NCI-H345 treated with DMSO at 0.1 percent for 48 hours (cell line): ENCODE measurements at regions not wholly inside any gene's neighbourhood (a gene's known extent, or its start where the extent isn't known, plus 50 kb on each side); places are given as distances from the start of the nearest gene placed in this dataset.
A peak's percentile ranks its signal among the peaks of the same experiment; 100 is the strongest.
"Not testable (repeated sequence)": the region's sequence is repeated elsewhere in the genome, so short reads cannot be mapped to it uniquely, and the experiment has no call there.

Source experiments
- DNase-seq: peaks from one replicate; lab custom pipeline; 2025; ENCODE audit not compliant: unreplicated experiment; lab: John Stamatoyannopoulos, UW

DNA sequence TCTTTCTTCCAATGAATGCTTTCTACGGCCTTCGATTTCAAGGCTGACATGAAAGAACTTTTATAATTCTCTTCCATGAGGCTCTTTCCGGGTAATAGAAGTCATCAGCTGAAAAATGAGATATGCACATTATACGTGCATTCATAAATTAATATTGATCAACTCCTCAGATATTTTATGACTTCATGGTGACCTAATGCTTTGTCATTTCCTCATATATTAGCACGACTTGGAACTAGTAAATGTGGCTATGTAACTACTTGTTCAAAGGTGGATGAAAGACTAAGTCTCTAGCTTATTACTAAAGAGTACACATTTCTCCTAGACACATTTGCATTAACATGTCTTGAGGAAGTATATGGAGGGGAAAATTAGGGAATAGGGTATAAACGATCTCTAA is 168.8 kb downstream of the HDGFL1 start:
- no peak for DNase-seq

DNA sequence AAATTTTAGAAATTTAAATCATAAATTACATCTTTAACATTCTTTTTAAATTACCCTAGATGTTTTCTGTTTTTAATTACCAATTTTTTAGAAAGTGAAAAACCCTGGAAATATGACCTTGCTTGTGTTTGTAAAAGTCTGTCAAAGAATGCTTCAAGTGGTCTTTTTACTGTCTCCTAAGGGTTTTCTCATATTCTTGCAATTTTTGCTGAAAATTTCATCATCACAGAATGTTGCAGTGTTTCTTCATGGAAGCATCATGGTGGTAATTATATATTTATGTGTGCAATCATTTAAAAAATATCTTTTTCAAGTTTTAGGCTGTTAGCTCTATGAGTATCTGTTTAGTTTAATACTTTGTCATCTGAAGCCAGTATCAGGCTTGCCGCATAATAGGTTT is 178.2 kb downstream of the HDGFL1 start:
- DNase-seq, result no peak

DNA sequence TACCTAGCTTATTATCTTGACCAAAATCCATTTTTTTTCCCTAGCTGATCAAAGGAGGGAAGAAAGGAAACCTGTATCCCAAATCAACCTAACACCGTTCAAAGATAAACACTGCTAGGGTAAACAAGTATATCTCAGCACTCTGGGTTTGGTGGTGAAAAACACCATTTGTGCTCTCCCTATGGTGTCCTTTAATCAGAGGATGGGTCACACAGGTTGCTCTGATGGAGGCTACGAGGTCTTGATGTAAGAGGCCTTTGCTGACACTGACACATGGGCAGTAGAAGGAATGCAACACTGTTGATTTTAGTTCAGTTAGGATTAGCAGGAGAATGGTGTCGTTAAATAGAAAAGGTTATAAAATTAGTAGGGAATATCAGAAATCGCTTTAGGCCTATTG is 179.3 kb downstream of the HDGFL1 start:
- no peak for DNase-seq

DNA sequence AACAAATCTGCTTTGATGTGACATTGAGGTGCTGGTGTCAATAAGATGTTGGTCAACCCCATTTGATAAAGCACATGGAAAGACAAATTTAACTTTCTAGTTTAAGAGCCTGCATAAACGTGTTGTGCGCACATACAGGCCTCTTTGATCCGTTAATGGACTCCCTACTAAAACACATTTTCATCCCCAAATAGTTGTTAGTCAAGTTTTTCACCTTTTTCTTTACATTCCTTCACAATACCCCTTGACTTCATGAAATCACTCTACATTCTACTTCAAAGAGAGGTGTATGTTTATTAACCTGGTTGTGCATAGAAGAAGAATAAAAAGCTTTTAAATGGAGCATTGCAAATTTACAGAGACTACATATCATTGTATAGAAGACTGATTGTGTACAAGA is 180.3 kb downstream of the HDGFL1 start:
- DNase-seq, result no peak

DNA sequence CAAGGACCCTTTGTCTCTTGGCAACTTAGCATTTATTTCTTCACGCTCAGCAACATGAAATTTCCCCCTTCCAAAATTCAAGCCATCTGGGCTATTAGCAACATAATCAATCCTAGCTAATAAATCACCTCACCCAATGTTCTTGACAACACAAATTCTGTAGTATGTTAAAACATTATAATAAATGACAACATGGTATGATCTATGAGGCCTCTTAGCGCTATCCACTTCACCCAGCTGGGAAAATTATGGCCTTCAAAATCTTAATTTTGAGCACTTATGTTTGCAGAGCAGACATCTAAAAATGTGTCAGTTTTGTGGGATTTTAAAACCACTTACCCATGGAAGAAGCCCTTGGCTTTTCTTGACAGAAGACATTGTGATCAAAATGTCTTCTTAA is 181.9 kb downstream of the HDGFL1 start:
- no peak for DNase-seq

DNA sequence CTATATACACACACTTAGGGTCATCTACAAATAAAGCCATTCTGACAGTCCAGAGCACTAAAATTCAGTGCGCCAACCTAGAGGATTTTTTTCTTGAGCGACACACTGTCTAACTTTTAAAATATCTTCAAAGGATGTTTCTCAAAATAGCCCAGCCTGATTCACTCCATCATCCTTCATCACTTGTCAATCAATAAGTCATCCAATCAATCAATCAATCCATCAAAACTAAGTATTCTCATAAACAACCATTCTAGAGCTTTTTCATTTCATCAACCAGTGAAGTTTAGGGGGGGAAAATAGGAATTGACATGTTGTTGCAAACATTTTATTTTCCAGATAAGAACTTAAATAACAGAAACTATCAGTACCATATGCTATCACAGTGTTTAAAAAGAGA is 183.2 kb downstream of the HDGFL1 start:
- DNase-seq, result no peak

DNA sequence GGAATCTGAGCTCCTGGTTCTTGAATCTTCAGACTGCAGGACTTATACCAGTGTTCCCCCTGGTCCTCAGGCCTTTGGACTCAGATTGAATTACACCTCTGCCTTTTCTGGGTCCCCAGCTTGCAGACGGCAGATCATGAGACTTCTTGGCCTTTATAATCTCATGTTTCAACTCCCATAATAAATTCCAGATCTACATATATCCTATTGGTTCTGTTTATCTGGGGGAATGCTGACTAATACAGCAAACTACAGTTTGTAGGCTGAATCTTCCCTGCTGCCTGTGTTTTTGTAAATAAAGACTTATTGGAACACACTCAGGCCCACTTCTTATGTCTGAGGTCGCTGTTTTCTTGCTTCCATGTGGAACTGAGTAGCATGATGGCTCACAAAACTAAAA is 184.7 kb downstream of the HDGFL1 start:
- DNase-seq, result no peak

DNA sequence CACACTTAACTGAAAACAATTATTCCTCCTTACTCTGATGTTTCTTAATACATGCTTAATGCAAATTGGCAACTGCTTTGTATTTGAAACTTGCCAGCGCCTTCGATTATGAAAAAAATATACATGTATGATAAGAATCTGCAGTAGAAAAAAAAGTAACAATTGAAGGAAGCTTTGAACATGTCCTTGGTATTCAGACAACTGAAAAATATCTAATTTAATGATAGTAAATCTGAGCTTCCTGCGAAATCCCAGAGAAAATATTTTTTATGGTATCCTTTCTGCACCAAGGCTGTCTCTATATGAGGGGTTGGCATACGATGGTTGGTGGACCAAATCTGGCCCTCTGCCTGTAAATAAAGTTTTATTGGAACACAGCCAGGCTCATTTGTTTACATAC is 186.2 kb downstream of the HDGFL1 start:
- no peak for DNase-seq

DNA sequence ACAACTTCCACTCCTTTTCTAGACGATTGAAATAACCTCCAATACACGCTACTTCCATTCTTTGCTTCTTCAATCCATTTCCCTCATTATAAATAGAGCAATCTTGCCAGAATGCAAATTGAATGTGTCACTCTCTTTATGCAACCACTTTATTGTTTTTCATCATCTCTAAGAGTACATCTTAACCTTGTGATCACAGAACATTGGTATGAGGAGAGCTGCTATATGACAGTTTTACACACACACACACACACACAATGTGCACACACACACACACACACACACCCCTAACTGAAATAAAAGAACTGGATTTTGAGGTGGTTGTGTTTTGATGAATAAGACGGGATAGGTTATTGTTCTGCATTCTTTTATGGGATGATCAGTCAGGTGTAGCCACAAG is 187.0 kb downstream of the HDGFL1 start:
- no peak for DNase-seq

DNA sequence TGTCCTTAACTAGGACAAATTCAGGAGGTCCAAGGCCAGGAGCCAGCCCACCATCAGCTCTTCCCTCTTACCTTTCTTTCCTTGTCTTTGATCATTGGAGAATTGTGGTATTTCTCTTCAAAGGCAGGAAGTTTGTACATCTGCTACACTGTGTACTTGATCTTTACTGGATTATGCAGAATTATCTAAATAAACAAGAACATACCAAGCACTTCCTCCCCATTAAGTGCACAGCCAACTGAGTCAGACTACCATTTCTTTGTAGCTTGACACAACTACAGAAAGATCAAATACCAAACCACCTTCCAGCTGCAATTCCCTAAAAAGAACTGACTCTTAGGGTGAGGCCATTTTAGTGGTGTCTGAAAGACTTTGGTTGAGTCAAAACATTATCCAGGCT is 195.1 kb downstream of the HDGFL1 start:
- DNase-seq, result no peak

DNA sequence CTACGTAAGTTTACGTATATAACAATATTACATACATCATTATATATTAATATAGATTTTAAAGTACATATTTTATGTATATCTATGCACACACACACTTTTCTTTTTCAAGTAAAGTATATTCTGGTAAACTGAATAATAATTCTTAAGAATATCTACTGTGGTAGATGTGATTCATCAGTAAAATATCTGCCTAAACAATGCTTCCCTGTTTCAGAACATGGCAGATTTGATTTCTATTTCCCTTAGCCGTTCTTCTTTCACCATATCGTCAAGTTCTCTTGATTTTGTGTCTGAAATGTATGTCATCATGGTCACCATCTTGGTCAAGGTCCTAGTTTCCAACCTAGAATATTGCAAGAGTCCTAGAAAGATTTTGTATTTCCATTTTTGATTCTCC is 195.6 kb downstream of the HDGFL1 start:
- DNase-seq, result no peak

DNA sequence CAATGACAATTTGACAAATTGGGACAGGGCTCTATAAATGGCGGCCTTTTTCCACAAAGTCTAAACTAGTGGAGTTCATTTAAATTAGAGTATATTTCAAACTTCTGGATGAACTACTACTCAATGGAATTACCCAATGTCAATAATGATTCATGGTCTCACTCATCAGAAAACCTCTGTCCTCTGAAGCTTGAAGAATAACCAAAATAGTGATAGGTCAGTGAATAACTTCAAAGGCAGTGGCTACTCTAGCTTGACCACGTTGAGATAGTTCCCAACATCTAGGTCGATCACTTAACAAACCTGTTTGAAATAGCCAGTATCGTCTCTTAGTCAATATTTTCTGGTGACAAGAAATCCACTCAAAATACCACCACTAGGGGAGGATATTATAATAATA is 197.6 kb downstream of the HDGFL1 start:
- no peak for DNase-seq

DNA sequence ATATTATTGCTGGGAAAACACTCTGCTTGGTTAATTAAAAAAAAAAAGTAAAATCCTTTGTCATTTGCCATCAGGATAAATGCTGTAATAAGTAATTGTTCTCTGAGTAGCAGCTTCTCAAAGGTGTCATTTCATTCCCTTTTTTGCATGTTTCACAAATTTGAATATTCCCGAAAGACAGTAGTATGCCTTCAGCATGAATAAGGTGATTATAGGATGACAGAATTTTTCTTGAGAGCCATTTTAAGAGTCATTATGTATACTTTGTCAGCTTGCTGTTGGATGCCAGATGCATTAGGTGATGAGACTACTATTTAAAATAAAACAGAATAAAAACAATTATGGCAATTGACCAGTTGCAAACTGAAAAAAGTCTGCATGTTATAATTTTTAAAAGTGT is 200.7 kb downstream of the HDGFL1 start:
- no peak for DNase-seq

DNA sequence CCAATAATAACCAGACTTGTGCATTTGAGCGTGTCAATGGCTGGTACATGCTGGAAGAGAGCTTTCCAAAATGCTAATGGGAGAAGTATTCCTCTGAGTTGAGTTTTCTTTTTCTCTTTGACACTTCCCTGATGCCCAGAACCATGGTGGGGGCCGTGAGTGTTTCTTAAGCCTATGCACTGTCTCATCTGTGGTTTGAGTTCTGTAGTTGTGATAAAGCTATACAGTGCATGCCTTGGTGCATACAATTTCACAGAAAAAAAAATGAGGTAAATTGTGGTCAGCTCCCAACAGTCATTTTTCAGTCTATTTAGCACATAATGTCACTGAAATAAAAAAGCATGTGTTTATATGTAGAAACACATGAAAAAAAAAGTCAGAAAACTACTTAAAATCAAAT is 204.8 kb downstream of the HDGFL1 start:
- DNase-seq, result no peak

DNA sequence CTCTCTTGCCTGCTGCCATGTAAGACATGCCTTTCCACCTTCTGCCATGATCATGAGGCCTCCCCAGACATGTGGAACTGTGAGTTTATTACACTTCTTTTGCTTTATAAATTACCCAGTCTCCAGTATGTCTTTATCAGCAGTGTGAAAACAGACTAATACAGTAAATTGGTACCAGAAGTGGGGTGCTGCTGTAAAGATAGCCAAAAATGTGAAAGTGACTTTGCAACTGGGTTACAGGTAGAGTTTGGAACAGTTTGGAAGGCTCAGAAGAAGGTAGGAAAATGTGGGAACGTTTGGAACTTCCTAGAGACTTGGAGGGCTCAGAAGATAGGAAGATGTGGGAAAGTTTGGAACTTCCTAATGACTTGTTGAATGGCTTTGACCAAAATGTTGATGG is 209.1 kb downstream of the HDGFL1 start:
- DNase-seq, result not testable (repeated sequence)

DNA sequence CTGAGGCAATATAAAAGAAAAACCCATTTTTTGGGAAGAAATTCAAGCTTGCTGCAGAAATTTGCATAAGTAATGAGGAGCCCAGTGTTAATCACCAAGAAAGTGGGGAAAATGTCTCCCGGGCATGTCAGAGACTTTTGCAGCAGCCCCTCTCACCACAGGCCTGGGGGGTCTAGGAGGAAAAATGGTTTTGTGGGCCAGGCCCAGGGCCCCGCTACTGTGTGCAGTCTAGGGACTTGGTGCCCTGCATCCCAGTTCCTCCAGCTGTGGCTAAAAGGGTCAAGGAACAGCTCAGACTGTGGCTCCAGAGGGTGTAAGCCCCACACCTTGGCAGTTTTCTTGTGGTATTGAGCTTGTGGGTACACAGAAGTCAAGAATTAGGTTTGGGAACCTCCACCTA is 209.7 kb downstream of the HDGFL1 start:
- DNase-seq, result no peak

DNA sequence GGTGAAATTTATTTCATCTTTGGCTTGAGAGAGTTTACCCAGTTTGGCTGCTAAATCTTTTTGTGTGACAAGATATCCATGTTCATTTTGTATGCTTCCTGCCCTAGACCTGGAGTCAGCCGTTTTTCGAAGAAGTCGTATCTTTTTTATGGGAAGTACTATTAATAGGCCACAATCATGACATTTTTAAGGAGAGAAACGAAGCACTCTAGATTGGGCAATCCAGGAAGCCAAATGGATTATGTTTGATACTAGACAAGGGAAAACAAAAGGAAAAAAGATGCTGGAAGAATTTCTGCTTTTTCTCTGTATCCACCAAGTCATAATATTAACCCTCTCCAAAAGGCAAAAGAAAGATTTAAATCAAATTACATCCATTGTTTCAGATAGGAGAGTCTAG is 214.6 kb downstream of the HDGFL1 start:
- DNase-seq, result no peak

DNA sequence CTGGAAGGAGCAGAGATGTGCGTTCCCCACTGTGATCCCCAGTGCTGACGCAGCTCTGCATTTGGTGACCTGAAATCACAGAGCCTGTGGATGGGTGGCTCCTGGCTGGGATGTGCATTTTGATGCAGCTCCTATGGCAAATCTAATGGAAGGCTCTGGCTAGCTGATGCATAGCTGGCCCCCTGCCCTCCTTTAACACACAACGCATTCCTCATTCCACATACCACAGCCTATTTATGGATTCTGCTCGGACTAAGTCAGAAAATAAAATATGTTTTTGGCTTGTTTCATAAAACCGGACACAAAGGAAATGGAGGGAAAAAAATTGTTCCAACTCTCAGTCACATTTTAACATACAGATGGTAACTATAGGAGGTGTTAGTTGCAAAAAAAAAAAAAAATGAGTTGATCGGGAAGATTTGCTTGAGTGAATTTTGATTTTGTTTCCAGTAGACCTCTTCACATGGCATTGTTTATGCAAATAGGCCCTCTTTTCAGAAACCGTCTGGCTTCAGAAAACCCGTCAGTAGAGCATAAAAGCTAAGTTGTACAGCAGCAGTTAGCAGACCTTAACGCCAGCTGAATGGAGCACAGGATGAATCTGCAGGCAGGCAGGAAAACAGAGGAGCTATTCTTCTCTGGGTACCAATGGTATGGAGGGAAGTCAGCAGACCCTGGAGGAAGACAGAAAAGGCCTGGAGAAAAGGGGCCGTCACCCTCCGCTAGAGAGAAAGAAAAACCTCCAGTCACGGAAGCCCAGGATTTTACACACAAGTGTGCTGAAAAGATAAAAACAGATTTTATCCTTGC is 215.4 kb downstream of the HDGFL1 start:
- DNase-seq, result peak; percentile 15

DNA sequence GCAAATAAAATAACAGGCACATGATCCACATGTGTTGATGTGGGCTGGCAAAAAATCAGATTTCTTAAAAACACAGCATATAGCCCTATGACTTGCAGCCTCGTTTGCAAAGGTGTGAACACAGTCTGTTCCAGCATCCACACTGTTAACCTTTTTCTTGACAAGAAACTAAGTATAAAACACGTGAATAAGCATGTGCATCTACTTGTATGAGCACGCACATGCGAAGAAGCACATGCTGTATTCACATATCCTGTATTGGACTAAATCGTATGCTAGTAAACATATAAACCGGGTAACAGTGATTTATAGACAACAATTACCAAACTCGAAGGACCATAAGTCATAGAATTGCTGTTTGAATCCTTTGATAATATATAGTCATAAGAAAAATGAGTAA is 218.7 kb downstream of the HDGFL1 start:
- no peak for DNase-seq

DNA sequence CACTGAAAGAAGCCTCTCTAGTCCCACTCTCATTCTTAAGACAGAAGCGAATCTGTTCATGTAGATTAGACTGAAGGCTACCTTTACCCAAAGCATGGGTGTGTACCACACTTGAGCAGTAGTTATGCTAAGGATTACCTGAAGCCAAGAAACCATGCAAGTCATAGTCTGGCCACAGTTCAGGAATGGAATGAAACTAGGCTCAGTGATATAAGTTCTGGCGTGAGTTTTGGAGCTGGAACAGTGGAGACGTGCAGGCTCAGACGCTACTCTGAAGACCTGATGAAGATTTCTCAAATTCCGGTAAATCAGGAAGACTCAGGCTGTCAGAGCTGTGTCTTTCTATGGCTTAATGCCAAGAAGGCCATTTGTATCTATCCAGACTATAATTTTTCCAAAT is 219.9 kb downstream of the HDGFL1 start:
- no peak for DNase-seq

DNA sequence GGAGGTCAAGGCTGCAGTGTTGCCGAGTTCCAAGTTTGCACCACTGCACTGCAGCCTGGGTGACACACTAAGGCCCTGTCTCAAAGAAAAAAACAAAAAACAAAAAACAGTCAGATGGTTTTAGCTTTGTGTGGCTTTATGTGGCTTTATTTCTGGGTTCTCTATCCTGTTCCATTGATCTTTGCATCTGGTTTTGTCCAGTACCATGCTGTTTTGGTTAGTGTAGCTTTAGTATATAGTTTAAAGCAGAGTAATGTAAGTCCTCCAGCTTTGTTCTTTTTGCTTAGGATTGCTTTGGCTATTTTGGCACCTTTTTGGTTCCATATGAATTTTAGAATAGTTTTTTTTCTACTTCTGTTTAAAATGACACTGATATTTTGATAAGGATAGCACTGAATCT is 225.5 kb downstream of the HDGFL1 start:
- no peak for DNase-seq

DNA sequence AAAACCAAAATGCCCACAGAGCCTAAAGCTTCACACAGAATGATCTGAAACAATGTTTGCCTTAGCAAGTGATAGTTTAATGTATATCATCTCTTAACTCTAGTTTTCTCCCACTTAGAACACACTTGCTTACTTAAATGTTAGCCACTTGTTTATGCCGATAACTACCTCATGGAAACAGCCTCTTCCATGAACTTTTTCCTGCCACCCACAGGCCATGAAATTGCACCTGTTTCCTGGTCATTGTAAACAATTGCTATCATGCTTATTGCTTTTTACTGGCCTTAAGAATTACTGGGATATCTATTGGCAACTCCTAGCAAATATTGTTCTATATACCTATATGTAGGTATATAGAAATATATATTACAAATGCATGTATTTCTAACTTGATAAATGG is 231.1 kb downstream of the HDGFL1 start:
- no peak for DNase-seq

DNA sequence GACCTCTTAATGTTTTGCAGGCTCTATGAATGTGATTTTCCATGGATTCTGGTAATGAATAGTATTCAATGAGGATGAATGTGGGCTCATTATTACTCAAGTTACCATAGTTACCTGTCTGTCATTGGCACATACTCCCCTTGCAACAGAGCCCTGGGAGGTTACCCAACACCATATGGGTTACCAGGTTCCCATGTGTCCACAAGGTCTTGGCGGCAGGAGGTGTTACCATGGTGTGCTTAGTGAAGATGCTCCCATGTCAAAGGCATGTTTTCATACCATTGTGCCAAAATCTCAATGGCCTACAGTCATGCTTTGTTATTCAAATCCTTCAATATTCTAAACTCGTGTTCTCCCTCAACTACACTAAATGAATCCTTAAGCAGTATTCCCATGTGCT is 232.5 kb downstream of the HDGFL1 start:
- no peak for DNase-seq
